Heart left ventricle (tissue), 16 donors: ENCODE measurements at regions not wholly inside any gene's neighbourhood (a gene's known extent, or its start where the extent isn't known, plus 50 kb on each side); places are given as distances from the start of the nearest gene placed in this dataset.

Experiments used
- ATAC-seq, 4 donors: fragments of 200-7000 bp; cut with Tn5 transposase; one replicate each; pipeline ENCODE4 v1.9.1; 2020 to 2022; ENCODE audit warnings: moderate library complexity in 4 of 4, mild to moderate bottlenecking in 3 of 4, moderate number of reproducible peaks in 1 of 4
- DNase-seq, 5 donors: peaks; one replicate each; pipeline ENCODE4 v3.0.0-alpha.2; 2020
- H3K27ac ChIP-seq, 12 donors: fragments of 200-600 bp; sonication (generic) in 4 of 12; one replicate each; pipeline versions ENCODE4 v1.5.0 to v1.8.0; 2016 to 2022; ENCODE audit warnings: mild to moderate bottlenecking in 2 of 12
- H3K27me3 ChIP-seq, 9 donors: fragments of 200-600 bp; sonication (generic) in 2 of 9; one replicate each; pipeline versions ENCODE4 v1.5.1 to v1.8.0; 2016 to 2022; ENCODE audit warnings: mild to moderate bottlenecking in 3 of 9
- H3K36me3 ChIP-seq, 9 donors: fragments of 200-600 bp; sonication (generic) in 2 of 9; one replicate each; pipeline versions ENCODE4 v1.5.0 to v1.8.0; 2018 to 2022; ENCODE audit warnings: mild to moderate bottlenecking in 2 of 9
- H3K4me1 ChIP-seq, 12 donors: fragments of 200-600 bp; sonication (generic) in 4 of 12; one replicate each; pipeline versions ENCODE4 v1.5.0 to v1.8.0; 2016 to 2022; ENCODE audit warnings: mild to moderate bottlenecking in 3 of 12
- H3K4me3 ChIP-seq, 12 donors: fragments of 200-600 bp; sonication (generic) in 4 of 12; one replicate each; pipeline versions ENCODE4 v1.5.0 to v1.8.0; 2017 to 2022; ENCODE audit warnings: mild to moderate bottlenecking in 9 of 12, moderate library complexity in 4 of 12
- H3K9me3 ChIP-seq, 12 donors: fragments of 200-600 bp; sonication (generic) in 4 of 12; one replicate each; pipeline versions ENCODE4 v1.5.0 to v1.8.0; 2016 to 2022; ENCODE audit warnings: mild to moderate bottlenecking in 1 of 12
- POLR2A ChIP-seq, 2 donors: fragments of 450-650 bp; IDR thresholded peaks; one replicate each; pipeline ENCODE4 v1.6.1; 2017; ENCODE audit warnings: antibody characterized with exemption in 2 of 2, mild to moderate bottlenecking in 2 of 2, moderate library complexity in 2 of 2
- WGBS, 4 donors: extraction: QIAGEN DNeasy Blood & Tissue Kit in 2 of 4; methylation state at CpG; one replicate each; pipeline versions ENCODE4 v1.1.5 to v1.1.7; 2013 to 2018; 5-methylcytosine and 5-hydroxymethylcytosine counted together
- intact Hi-C, 10 donors: fragments of 100-400 bp; cut with DNase I; formaldehyde crosslinking; loops; one replicate each; pipeline versions ENCODE4 v1.11.1 to v1.14.2; 2022
- TF ChIP-seq, protein P1 (sequence below), 12 donors: fragments of 200-600 bp; sonication (generic) in 4 of 12; IDR thresholded peaks; one replicate each; pipeline versions ENCODE4 v1.5.0 to v1.8.0; 2018 to 2022; ENCODE audit warnings: antibody characterized with exemption in 12 of 12, mild to moderate bottlenecking in 5 of 12
- donor health status: ischemic (EF 13 %, LVEDD 7.1; RV severe dilation, severe dysfunction).
- donor health status: healthy with polysubstance abuse.
- donor health status: DM: no; HTN: yes; CAD: no.
- donor health status: DM: no; HTN: no; CAD: no.
- donor health status: ischemic (EF 25% LVEDD 6.9; RV normal size, moderate dysfunction).
- donor health status: ischemic (EF 25% LVEDD 5.7; RV mildly dilated, moderate dysfunction).
- donor health status: healthy.
- donor health status: DM: yes; HTN: yes; CAD: no.
- donor health status: ischemic (EF 35%, LVEDD 5.7; RV mildly dilated, moderate dysfunction).
- donor health status: nonischemic (EF 11% LVEDD 7.7; RV severe dilation, severe dysfunction).
- donor health status: DM: yes; HTN: yes; CAD: no.
- donor health status: PGD.
- donor health status: ischemic (EF 29% LVEDD 5.4; RV normal size, mild dysfunction).
- donor health status: nonischemic (EF 23%, LVEDD 6.1; RV moderate dilation, normal function).

DNA sequence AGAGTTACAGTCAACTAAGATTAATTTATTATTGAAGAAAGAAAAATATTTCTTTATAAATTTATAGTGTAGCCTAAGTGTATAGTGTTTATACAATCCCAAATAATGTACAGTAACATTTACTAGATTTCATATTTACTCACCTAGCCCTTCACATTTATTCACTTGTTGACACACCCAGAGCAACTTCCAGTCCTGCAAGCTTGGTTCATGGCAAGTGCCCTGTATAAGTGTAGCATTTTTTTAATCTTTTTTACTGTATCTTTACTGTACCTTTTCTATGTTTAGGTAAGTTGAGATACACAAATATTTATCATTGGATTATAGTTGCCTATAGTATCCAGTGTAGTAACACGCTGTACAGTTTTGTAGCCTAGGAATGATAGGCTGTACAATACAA, 119.9 kb downstream of the SPATA31D1 start:
- Histone ChIP-seq H3K4me1 (no peaks in the 10 kb centered on the region), H3K9me3 (no peaks in the 10 kb centered on the region), H3K27ac (no peak overlapping the region), H3K4me3 (no peak overlapping the region), H3K27me3 (no peaks in the 10 kb centered on the region), H3K36me3 (no peaks in the 10 kb centered on the region)
- intact Hi-C loops, result no loop called here
- TF ChIP-seq POLR2A (IDR thresholded peaks at IDR 0.05), result no peak
- TF ChIP-seq, protein P1, sequence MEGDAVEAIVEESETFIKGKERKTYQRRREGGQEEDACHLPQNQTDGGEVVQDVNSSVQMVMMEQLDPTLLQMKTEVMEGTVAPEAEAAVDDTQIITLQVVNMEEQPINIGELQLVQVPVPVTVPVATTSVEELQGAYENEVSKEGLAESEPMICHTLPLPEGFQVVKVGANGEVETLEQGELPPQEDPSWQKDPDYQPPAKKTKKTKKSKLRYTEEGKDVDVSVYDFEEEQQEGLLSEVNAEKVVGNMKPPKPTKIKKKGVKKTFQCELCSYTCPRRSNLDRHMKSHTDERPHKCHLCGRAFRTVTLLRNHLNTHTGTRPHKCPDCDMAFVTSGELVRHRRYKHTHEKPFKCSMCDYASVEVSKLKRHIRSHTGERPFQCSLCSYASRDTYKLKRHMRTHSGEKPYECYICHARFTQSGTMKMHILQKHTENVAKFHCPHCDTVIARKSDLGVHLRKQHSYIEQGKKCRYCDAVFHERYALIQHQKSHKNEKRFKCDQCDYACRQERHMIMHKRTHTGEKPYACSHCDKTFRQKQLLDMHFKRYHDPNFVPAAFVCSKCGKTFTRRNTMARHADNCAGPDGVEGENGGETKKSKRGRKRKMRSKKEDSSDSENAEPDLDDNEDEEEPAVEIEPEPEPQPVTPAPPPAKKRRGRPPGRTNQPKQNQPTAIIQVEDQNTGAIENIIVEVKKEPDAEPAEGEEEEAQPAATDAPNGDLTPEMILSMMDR (IDR thresholded peaks at IDR 0.05), result no peak
- no peak for ATAC-seq
- 93 to 97% (median 97%) methylated on average over 1 of the region's 1 CpG for WGBS, 4 donors
- no peak for DNase-seq

DNA sequence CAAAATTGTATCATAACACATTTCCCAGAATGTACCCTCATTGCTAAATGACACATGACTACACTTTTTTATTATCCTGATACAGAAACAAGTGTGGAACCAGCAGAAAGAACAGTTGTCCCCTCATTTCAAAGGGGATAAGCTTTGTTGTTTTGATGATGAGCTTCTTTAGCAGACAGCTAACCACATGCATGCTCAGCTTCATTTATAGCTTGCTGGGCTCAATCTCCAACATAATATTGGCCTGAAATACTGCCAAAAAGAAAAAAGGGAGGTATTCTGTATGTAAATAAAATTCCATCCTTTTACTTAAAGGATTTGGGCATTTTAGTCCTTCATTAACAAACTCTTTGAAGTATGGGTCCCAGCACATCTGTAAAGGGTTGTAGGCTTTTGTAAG, 120.4 kb downstream of the SPATA31D1 start:
- TF ChIP-seq POLR2A (IDR thresholded peaks at IDR 0.05), result no peak
- TF ChIP-seq, protein P1 (IDR thresholded peaks at IDR 0.05), result no peak
- H3K9me3 ChIP-seq, result no peaks in the 10 kb centered on the region
- no peaks in the 10 kb centered on the region for H3K27me3 ChIP-seq
- intact Hi-C loops, result no loop called here
- H3K27ac ChIP-seq, result no peak overlapping the region
- H3K36me3 ChIP-seq, result no peaks in the 10 kb centered on the region
- ATAC-seq (no peak), DNase-seq (no peak)
- no peaks in the 10 kb centered on the region for H3K4me1 ChIP-seq
- H3K4me3 ChIP-seq, result no peak overlapping the region

DNA sequence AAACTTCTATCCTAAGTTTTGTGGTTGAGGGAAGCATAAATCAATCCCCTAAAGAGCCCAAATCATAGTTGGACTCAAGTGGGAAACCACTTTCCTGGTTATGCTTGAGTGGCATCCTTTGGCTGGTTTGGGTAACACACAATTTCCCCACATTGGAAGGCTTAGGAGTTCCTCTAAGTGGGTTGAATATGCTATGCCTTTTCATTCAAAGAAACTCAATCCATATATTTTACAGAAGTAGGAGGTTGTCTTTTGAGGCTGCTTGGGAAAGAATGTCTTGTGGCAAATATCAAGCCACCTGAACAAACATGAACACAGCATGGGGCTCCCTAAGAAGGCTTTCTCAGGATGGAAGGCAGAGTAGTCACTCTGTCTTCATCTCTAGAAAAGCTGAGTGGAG, 121.1 kb downstream of the SPATA31D1 start:
- intact Hi-C loops, result no loop called here
- H3K27me3 ChIP-seq, result no peaks in the 10 kb centered on the region
- no peak for TF ChIP-seq POLR2A (IDR thresholded peaks at IDR 0.05)
- TF ChIP-seq, protein P1 (IDR thresholded peaks at IDR 0.05), result no peak

DNA sequence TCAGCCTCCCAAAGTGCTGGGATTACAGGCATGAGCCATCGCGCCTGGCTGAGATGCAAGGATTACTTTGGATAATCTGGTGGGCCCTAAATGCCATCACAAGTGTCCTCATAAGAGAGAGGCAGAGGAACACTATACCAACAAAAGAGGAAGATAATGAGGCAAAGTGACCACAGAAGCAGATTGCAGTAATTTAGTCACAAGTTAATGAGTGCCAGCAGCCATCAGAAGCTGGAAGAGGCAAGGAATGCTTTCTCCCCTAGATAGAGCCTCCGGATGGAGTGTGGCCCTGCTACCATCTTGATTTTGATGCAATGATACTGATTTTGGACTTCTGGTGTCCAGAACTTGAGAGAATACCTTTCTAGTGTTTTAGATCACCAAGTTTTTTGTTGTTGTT, 122.3 kb downstream of the SPATA31D1 start:
- H3K4me3 ChIP-seq, result no peak overlapping the region
- H3K27me3 ChIP-seq, result no peaks in the 10 kb centered on the region
- intact Hi-C loops, result no loop called here
- TF ChIP-seq, protein P1 (IDR thresholded peaks at IDR 0.05), result no peak
- TF ChIP-seq POLR2A (IDR thresholded peaks at IDR 0.05), result no peak
- no peaks in the 10 kb centered on the region for H3K4me1 ChIP-seq
- ATAC-seq (no peak), DNase-seq (no peak)
- H3K9me3 ChIP-seq, result no peaks in the 10 kb centered on the region
- WGBS, 4 donors, result 94 to 98% (median 95%) methylated on average over 3 of the region's 3 CpGs
- H3K36me3 ChIP-seq, result no peaks in the 10 kb centered on the region
- H3K27ac ChIP-seq, result no peak overlapping the region

More for the DNA sequence above, 121.1 kb downstream of the SPATA31D1 start:
- Histone ChIP-seq H3K27ac (no peak overlapping the region), H3K36me3 (no peaks in the 10 kb centered on the region), H3K4me1 (no peaks in the 10 kb centered on the region), H3K9me3 (no peaks in the 10 kb centered on the region), H3K4me3 (no peak overlapping the region)
- DNase-seq, result no peak
- ATAC-seq, result no peak
